ENCODE measurements at regions not wholly inside any gene's neighbourhood (a gene's known extent, or its start where the extent isn't known, plus 50 kb on each side); places are given as distances from the start of the nearest gene placed in this dataset.

- no peaks in the 10 kb centered on the region for H3K36me3 ChIP-seq
- no peak for TF ChIP-seq CTCF (IDR thresholded peaks at IDR 0.05; ENCODE audit: low read depth, low read length)
- H3K27ac ChIP-seq = no peak overlapping the region
- H3K9me3 ChIP-seq (ENCODE audit: severe bottlenecking) = no peaks in the 10 kb centered on the region
- DNase-seq = no peak
- H3K4me3 ChIP-seq (ENCODE audit: low read depth, low read length) = no peak overlapping the region
- peaks cover 5% of the 10 kb centered on the region for H3K27me3 ChIP-seq (ENCODE audit: insufficient read depth, low read depth, severe bottlenecking)
These were observed 756.7 kb upstream of the ARGLU1 start for GRCh38 chr13:107324416-107325204.

GRCh38 chr13:107322228-107322627 is 754.3 kb upstream of the ARGLU1 start:
- H3K27ac ChIP-seq = no peak overlapping the region
- DNase-seq = no peak
- peaks cover 5% of the 10 kb centered on the region for H3K27me3 ChIP-seq (ENCODE audit: insufficient read depth, low read depth, severe bottlenecking)
- no peaks in the 10 kb centered on the region for H3K36me3 ChIP-seq
- H3K9me3 ChIP-seq (ENCODE audit: severe bottlenecking) = no peaks in the 10 kb centered on the region
- TF ChIP-seq CTCF (IDR thresholded peaks at IDR 0.05; ENCODE audit: low read depth, low read length) = no peak
- H3K4me3 ChIP-seq (ENCODE audit: low read depth, low read length) = no peak overlapping the region

GRCh38 chr13:107305178-107305577 is 737.2 kb upstream of the ARGLU1 start:
- H3K9me3 ChIP-seq (ENCODE audit: severe bottlenecking) = no peaks in the 10 kb centered on the region
- no peak for TF ChIP-seq CTCF (IDR thresholded peaks at IDR 0.05; ENCODE audit: low read depth, low read length)
- no peak for DNase-seq
- no peak overlapping the region for H3K4me3 ChIP-seq (ENCODE audit: low read depth, low read length)
- H3K36me3 ChIP-seq = no peaks in the 10 kb centered on the region
- H3K27me3 ChIP-seq (ENCODE audit: insufficient read depth, low read depth, severe bottlenecking) = no peaks in the 10 kb centered on the region
- no peak overlapping the region for H3K27ac ChIP-seq

GRCh38 chr13:107301724-107302374 is 733.9 kb upstream of the ARGLU1 start:
- H3K27ac ChIP-seq = no peak overlapping the region
- H3K4me3 ChIP-seq (ENCODE audit: low read depth, low read length) = no peak overlapping the region
- no peaks in the 10 kb centered on the region for H3K36me3 ChIP-seq
- no peaks in the 10 kb centered on the region for H3K27me3 ChIP-seq (ENCODE audit: insufficient read depth, low read depth, severe bottlenecking)
- peak; percentile 21 for DNase-seq
- no peak; the same call in 1 of the 2 replicates for TF ChIP-seq CTCF (IDR thresholded peaks at IDR 0.05; ENCODE audit: low read depth, low read length)
- H3K9me3 ChIP-seq (ENCODE audit: severe bottlenecking) = no peaks in the 10 kb centered on the region

- H3K9me3 ChIP-seq (ENCODE audit: severe bottlenecking) = peaks cover 5% of the 10 kb centered on the region
- H3K27me3 ChIP-seq (ENCODE audit: insufficient read depth, low read depth, severe bottlenecking) = no peaks in the 10 kb centered on the region
- no peaks in the 10 kb centered on the region for H3K36me3 ChIP-seq
- no peak overlapping the region for H3K27ac ChIP-seq
- no peak for DNase-seq
- no peak overlapping the region for H3K4me3 ChIP-seq (ENCODE audit: low read depth, low read length)
- TF ChIP-seq CTCF (IDR thresholded peaks at IDR 0.05; ENCODE audit: low read depth, low read length) = no peak
These were observed 731.8 kb upstream of the ARGLU1 start for GRCh38 chr13:107299717-107300116.

Measured in WERI-Rb-1 (cell line).